Esophagus muscularis mucosa (tissue), 4 donors: ENCODE measurements at regions not wholly inside any gene's neighbourhood (a gene's known extent, or its start where the extent isn't known, plus 50 kb on each side); places are given as distances from the start of the nearest gene placed in this dataset.

Experiments used
- DNase-seq: peaks from one replicate; pipeline ENCODE4 v3.0.0-alpha.2; 2017; ENCODE audit errors: extremely low spot score
- H3K27ac ChIP-seq, 4 donors: fragments of 200-600 bp; sonication (generic); replicated peaks in 1 of 4; 1 replicate in 3 of 4; 2 replicates in 1 of 4; pipeline ENCODE4 v1.5.1; 2016 to 2019; ENCODE audit warnings: mild to moderate bottlenecking in 1 of 4
- H3K27me3 ChIP-seq, 4 donors: fragments of 200-600 bp; sonication (generic); one replicate each; pipeline versions ENCODE4 v1.5.1 to v1.6.0; 2016 to 2019
- H3K36me3 ChIP-seq, 4 donors: fragments of 200-600 bp; sonication (generic); one replicate each; pipeline ENCODE4 v1.5.1; 2016 to 2019
- H3K4me1 ChIP-seq, 4 donors: fragments of 200-600 bp; sonication (generic); one replicate each; pipeline ENCODE4 v1.5.1; 2016 to 2019
- H3K4me3 ChIP-seq, 4 donors: fragments of 200-600 bp; sonication (generic); 1 replicate in 2 of 4; 2 replicates in 2 of 4; pipeline ENCODE4 v1.5.1; 2016 to 2019; ENCODE audit warnings: mild to moderate bottlenecking in 4 of 4, moderate library complexity in 1 of 4
- H3K9me3 ChIP-seq, 4 donors: fragments of 200-600 bp; sonication (generic); 1 replicate in 3 of 4; 2 replicates in 1 of 4; pipeline ENCODE4 v1.5.1; 2016 to 2019
- EP300 ChIP-seq: sonication (generic); formaldehyde crosslinking; IDR thresholded peaks from one replicate; pipeline ENCODE4 v1.6.1; 2017; ENCODE audit warnings: antibody characterized with exemption
- POLR2A ChIP-seq: fragments of 450-650 bp; IDR thresholded peaks from one replicate; pipeline ENCODE4 v1.6.1; 2017; ENCODE audit warnings: antibody characterized with exemption, moderate library complexity, mild to moderate bottlenecking, low read depth
- POLR2AphosphoS5 ChIP-seq, 2 donors: sonication (generic); formaldehyde crosslinking; IDR thresholded peaks; one replicate each; pipeline ENCODE4 v1.6.1; 2017; ENCODE audit warnings: antibody characterized with exemption in 2 of 2
- WGBS: methylation state at CpG from one replicate; pipeline ENCODE4 v1.1.5; 2018; 5-methylcytosine and 5-hydroxymethylcytosine counted together
- intact Hi-C: fragments of 100-400 bp; cut with DNase I; formaldehyde crosslinking; loops from one replicate; pipeline ENCODE4 v1.15.1; 2023
- TF ChIP-seq, protein P1 (sequence below), 3 experiments: fragments of 200-600 bp in 2 of 3; fragments of 450-650 bp in 1 of 3; sonication (generic) in 2 of 3; IDR thresholded peaks; one replicate each; pipeline ENCODE4 v1.5.1; 2017 to 2019; ENCODE audit warnings: antibody characterized with exemption in 3 of 3, mild to moderate bottlenecking in 2 of 3, moderate library complexity in 1 of 3

DNA sequence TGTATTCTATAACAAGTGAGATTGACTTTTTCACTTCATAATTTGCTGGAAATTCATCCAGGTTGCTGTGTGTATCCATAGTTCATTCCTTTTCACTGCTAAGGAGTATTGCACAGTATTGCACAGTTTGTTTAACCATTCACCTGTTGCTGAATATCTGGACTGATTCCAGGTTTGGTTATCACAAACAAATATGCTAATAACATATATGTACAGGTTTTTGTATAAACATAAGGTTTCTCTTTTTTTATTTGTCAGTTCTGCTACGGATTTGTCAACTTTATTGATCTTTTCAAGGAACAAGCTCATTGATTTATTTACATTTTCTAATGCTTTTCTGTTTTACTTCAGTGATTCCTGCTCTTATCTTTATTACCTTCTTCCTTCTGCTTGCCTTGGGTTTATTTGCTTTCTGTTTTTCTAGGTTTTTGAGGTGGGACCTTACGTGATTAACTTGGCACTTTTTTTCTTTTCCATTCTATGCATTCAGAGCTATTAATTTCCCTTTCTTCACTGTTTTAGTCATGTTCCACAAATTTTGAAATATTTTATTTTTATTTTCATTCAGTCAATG lies 117.0 kb upstream of the OGFRL1 start:
- no peak for DNase-seq
- intact Hi-C loops, result no loop called here
- peaks cover 0 to 7% (median 0%) of the 10 kb centered on the region in 4 donors for H3K4me1 ChIP-seq
- 93% methylated on average over 2 of the region's 2 CpGs for WGBS
- no peaks in the 10 kb centered on the region for H3K36me3 ChIP-seq
- H3K27me3 ChIP-seq, result no peaks in the 10 kb centered on the region
- H3K4me3 ChIP-seq, result no peak overlapping the region
- H3K9me3 ChIP-seq, result no peaks in the 10 kb centered on the region
- H3K27ac ChIP-seq, result no peak overlapping the region
- TF ChIP-seq, protein P1, sequence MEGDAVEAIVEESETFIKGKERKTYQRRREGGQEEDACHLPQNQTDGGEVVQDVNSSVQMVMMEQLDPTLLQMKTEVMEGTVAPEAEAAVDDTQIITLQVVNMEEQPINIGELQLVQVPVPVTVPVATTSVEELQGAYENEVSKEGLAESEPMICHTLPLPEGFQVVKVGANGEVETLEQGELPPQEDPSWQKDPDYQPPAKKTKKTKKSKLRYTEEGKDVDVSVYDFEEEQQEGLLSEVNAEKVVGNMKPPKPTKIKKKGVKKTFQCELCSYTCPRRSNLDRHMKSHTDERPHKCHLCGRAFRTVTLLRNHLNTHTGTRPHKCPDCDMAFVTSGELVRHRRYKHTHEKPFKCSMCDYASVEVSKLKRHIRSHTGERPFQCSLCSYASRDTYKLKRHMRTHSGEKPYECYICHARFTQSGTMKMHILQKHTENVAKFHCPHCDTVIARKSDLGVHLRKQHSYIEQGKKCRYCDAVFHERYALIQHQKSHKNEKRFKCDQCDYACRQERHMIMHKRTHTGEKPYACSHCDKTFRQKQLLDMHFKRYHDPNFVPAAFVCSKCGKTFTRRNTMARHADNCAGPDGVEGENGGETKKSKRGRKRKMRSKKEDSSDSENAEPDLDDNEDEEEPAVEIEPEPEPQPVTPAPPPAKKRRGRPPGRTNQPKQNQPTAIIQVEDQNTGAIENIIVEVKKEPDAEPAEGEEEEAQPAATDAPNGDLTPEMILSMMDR (IDR thresholded peaks at IDR 0.05), result no peak
- no peak for TF ChIP-seq POLR2A
- no peak for TF ChIP-seq POLR2AphosphoS5 (IDR thresholded peaks at IDR 0.05)
- TF ChIP-seq EP300, result no peak

DNA sequence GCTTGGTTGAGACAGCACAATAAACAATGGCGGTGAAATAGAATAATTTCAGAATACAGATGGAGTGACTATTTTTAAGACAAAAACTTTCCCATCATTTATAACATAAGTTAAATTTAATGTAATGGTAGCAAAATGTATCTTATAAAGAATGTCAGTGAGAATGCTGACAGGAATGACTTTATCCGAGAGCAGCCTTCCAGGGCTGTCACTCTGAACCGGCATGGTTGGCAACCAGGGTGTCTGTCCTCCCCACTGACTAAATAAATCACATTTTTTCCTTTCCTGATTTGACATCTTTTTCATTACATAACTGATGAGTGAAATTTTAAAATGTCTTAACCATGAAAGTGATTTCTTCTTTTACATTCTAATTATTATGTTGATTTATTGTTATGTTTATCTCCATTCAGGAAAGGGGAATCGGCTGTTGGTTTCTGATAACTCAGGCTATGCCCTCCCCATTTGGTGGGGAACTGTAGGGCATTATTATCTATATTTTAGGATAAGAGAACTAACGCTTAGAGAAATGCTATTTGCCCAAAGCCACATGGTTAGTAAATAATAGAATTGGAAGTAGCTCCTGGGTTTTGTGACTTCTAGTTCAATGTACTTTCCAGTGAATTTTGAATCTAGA lies 109.2 kb upstream of the OGFRL1 start:
- Histone ChIP-seq H3K9me3 (no peaks in the 10 kb centered on the region), H3K36me3 (no peaks in the 10 kb centered on the region), H3K27me3 (no peaks in the 10 kb centered on the region), H3K27ac (no peak overlapping the region), H3K4me1 (no peaks in the 10 kb centered on the region), H3K4me3 (no peak overlapping the region)
- DNase-seq, result peak; percentile 50
- intact Hi-C loops, result no loop called here
- WGBS, result 71% methylated on average over 5 of the region's 5 CpGs
- TF ChIP-seq POLR2A (no peak), POLR2AphosphoS5 (IDR thresholded peaks at IDR 0.05) (no peak), EP300 (no peak)
- TF ChIP-seq, protein P1 (IDR thresholded peaks at IDR 0.05), result no peak

DNA sequence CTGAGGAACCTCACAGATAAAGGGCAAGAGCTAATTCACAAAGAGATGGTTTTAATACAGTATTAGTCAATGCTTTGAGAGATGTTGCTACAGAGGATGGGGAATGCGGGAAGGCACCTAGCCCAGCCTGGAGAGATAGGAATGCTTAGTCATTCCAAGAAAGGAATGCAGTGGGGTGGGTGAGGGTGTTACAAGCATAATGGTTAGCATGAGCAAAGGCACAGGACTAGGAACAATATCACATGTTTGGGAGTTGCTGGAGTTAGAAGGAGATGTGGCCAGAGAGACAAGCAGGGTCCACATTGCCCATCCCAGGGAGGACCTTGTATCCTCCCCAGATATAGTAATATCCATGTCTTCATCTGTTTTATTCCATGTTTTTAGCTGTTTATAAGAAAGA lies 107.0 kb upstream of the OGFRL1 start:
- no peak overlapping the region for H3K27ac ChIP-seq
- no peak for TF ChIP-seq POLR2AphosphoS5 (IDR thresholded peaks at IDR 0.05)
- TF ChIP-seq, protein P1 (IDR thresholded peaks at IDR 0.05), result no peak
- DNase-seq, result peak; percentile 29
- H3K27me3 ChIP-seq, result no peaks in the 10 kb centered on the region
- WGBS, result 61% methylated on average over 1 of the region's 1 CpG
- no peaks in the 10 kb centered on the region for H3K9me3 ChIP-seq
- H3K4me3 ChIP-seq, result no peak overlapping the region
- H3K36me3 ChIP-seq, result no peaks in the 10 kb centered on the region
- no peaks in the 10 kb centered on the region for H3K4me1 ChIP-seq
- intact Hi-C loops, result loop anchor here (10.0 kb wide), 1 partner anchor 333 kb away; no protein-coding TSS in a partner anchor

DNA sequence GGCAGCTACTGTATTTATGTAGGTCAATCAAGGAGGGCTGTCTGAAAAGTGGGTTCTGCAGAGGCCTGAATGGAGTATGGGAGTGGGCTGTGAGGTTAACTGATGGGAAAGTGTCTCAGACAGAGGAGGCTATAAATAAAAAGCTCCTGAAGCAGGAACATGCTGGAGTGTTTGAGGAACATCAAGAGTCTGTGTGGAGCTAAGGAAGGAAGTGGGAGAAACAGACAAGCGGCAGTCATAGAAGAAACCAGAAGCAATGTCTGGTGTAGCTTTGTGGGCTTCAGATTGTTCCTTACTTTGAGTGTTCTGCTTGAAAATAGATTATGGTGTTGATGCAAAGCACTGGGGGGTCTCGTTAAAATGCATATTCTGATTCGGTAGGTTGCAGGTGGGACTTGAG lies 101.5 kb upstream of the OGFRL1 start:
- intact Hi-C loops, result loop anchor here (10.0 kb wide), 1 partner anchor 328 kb away; no protein-coding TSS in a partner anchor
- DNase-seq, result no peak
- no peak overlapping the region for H3K27ac ChIP-seq
- H3K36me3 ChIP-seq, result no peaks in the 10 kb centered on the region
- TF ChIP-seq, protein P1 (IDR thresholded peaks at IDR 0.05), result no peak
- TF ChIP-seq POLR2A, result no peak
- TF ChIP-seq POLR2AphosphoS5 (IDR thresholded peaks at IDR 0.05), result no peak
- no peak for TF ChIP-seq EP300
- no peak overlapping the region for H3K4me3 ChIP-seq
- H3K4me1 ChIP-seq, result no peaks in the 10 kb centered on the region
- 84% methylated on average over 3 of the region's 3 CpGs for WGBS
- H3K9me3 ChIP-seq, result no peaks in the 10 kb centered on the region
- no peaks in the 10 kb centered on the region for H3K27me3 ChIP-seq
